BLaER1 (cell line): ENCODE measurements at regions not wholly inside any gene's neighbourhood (a gene's known extent, or its start where the extent isn't known, plus 50 kb on each side); places are given as distances from the start of the nearest gene placed in this dataset.
"Not testable (repeated sequence)": the region's sequence is repeated elsewhere in the genome, so short reads cannot be mapped to it uniquely, and the experiment has no call there.

Source experiments
- H3K27ac ChIP-seq: shearing (Covaris generic); formaldehyde crosslinking; 2 replicates; pipeline ENCODE4 v1.8.1; 2022
- H3K27me3 ChIP-seq: shearing (Covaris generic); formaldehyde crosslinking; 2 replicates; pipeline ENCODE4 v1.8.1; 2022
- H3K36me3 ChIP-seq: shearing (Covaris generic); formaldehyde crosslinking; 2 replicates; pipeline ENCODE4 v1.8.1; 2022
- H3K4me1 ChIP-seq: shearing (Covaris generic); formaldehyde crosslinking; 2 replicates; pipeline ENCODE4 v1.8.1; 2022
- H3K4me2 ChIP-seq: shearing (Covaris generic); formaldehyde crosslinking; 2 replicates; pipeline ENCODE4 v1.8.1; 2022
- H3K4me3 ChIP-seq: shearing (Covaris generic); formaldehyde crosslinking; 2 replicates; pipeline ENCODE4 v1.8.1; 2022
- H3K9ac ChIP-seq: shearing (Covaris generic); formaldehyde crosslinking; 2 replicates; pipeline ENCODE4 v1.8.1; 2022
- H3K9me3 ChIP-seq: shearing (Covaris generic); formaldehyde crosslinking; 2 replicates; pipeline ENCODE4 v1.8.1; 2022
- H4K20me1 ChIP-seq: shearing (Covaris generic); formaldehyde crosslinking; 2 replicates; pipeline ENCODE4 v1.8.1; 2022
- Cebpa-rat ChIP-seq: shearing (Covaris generic); IDR thresholded peaks from 2 replicates; pipeline ENCODE4 v1.8.1; 2022

DNA sequence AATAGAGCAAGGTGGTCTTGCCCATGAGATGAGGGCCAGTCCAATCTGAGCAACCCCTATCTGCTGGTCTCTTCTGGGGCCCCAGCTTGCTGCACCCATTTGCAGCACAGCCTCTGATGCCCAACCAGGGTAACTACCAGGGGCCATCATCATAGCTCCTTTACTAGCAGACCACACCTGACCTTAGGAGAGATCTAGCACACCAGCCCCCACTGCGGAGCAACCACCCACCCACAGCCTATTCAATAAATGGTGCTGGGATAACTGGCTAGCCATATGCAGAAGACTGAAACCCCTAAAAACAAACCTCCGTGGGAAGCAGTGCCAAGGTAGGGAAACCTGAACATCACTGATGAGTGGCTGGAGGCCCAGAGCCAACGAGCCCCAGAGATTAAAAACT is 196.1 kb upstream of the RBBP8 start:
- no peaks in the 10 kb centered on the region for H3K36me3 ChIP-seq
- 0 out of 2 replicates have a peak, but pooled peaks cover 6% of the 10 kb centered on the region for H3K4me1 ChIP-seq
- no peak overlapping the region for H3K4me3 ChIP-seq
- H3K27me3 ChIP-seq, result no peaks in the 10 kb centered on the region
- no peak overlapping the region for H3K9ac ChIP-seq
- no peak overlapping the region for H3K4me2 ChIP-seq
- no peaks in the 10 kb centered on the region for H3K9me3 ChIP-seq
- H4K20me1 ChIP-seq, result no peaks in the 10 kb centered on the region
- H3K27ac ChIP-seq, result no peak overlapping the region
- no peak for TF ChIP-seq Cebpa-rat

DNA sequence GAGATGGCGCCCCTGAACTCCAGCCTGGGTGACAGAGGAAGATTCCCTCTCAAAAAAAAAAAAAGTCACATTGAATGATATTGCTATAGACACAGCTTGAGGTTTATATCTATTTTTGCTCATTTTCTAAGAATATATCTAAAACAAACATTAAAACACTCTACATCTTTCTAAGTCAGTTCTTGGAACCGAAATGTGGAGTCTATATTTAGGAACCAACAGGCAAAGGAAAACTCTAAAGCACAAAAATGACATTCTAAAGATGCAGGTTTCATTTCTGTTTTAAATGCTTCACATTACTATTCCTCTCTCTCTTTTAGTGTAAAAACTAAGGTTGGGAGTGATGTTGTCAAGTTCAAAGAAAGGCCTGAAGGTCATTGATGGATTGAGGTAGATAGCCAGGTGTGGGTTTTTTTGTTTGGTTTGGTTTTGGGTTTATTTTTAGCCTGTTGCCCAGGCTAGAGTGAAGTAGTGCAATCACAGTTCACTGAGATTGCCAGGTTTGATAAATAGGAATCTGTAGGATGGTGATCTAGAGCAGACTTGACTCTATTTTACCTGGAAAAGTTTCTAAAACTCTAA is 194.0 kb upstream of the RBBP8 start:
- Histone ChIP-seq H3K4me3 (no peak overlapping the region), H3K9ac (no peak overlapping the region), H3K36me3 (no peaks in the 10 kb centered on the region), H3K4me1 (0 out of 2 replicates have a peak, but pooled peaks cover 6% of the 10 kb centered on the region), H3K9me3 (no peaks in the 10 kb centered on the region), H4K20me1 (no peaks in the 10 kb centered on the region), H3K4me2 (no peak overlapping the region), H3K27me3 (no peaks in the 10 kb centered on the region), H3K27ac (no peak overlapping the region)
- no peak for TF ChIP-seq Cebpa-rat

DNA sequence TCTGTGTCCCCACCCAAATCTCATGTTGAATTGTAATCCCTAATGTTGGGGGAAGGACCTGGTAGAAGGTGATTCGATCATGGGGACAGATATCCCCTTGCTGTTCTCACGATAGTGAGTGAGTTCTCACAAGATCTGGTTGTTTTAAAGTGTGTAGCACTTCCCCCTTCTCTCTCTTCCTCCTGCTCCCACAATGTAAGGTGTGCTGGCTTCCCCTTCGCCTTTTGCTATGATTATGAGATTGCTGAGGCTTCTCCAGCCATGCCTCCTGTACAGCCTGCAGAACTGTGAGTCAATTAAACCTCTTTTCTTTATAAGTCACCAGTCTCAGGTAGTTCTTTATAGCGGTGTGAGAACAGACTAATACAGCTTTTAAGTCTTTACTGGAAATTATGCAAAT is 193.3 kb upstream of the RBBP8 start:
- Histone ChIP-seq H3K36me3 (no peaks in the 10 kb centered on the region), H3K4me3 (no peak overlapping the region), H4K20me1 (no peaks in the 10 kb centered on the region), H3K4me1 (0 out of 2 replicates have a peak, but pooled peaks cover 6% of the 10 kb centered on the region), H3K27me3 (no peaks in the 10 kb centered on the region), H3K9me3 (no peaks in the 10 kb centered on the region), H3K27ac (no peak overlapping the region), H3K4me2 (no peak overlapping the region), H3K9ac (no peak overlapping the region)
- no peak for TF ChIP-seq Cebpa-rat

DNA sequence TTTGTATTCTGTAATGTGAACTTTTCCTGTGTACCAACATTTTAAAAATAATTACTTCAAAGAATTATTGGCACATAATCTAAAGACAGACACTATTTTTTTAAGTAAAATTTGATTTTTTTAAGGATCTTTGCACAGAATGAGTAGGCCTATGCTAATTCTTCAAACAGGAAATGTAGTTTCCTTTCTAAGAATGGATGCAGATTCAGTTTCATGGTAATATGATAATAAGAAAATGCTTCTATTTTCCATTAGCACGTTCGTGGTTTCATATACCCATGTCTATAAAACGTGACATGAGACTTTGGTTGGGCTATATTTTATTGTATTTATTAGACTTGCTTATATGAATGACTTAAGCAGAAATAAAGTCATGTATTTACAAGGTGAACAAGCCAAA is 191.8 kb upstream of the RBBP8 start:
- no peak overlapping the region for H3K27ac ChIP-seq
- 0 out of 2 replicates have a peak, but pooled peaks cover 6% of the 10 kb centered on the region for H3K4me1 ChIP-seq

DNA sequence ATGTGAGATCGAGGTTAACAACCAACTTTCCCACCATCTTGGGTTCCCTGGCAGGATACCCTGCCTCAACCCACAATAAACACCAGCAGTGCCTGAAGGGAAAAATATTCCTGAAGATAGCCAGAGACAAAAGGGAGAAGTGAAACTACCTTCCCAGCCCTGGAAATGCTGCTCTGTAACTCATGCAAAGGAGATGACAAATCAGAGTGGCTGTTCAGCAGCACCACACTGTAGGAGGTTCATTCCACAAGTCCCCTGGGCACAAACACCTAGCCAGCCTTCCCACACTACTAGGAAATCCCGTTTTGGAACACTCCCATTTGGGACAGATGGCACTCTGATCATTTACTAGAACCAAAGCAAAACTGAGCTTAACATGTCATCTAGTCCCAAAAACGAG is 190.7 kb upstream of the RBBP8 start:
- TF ChIP-seq Cebpa-rat, result no peak
- Histone ChIP-seq H3K36me3 (no peaks in the 10 kb centered on the region), H4K20me1 (no peaks in the 10 kb centered on the region)

More for the DNA sequence above, 191.8 kb upstream of the RBBP8 start:
- no peaks in the 10 kb centered on the region for H3K36me3 ChIP-seq
- no peak overlapping the region for H3K4me2 ChIP-seq
- no peaks in the 10 kb centered on the region for H3K9me3 ChIP-seq
- no peak for TF ChIP-seq Cebpa-rat
- no peak overlapping the region for H3K9ac ChIP-seq
- H3K4me3 ChIP-seq, result no peak overlapping the region
- H4K20me1 ChIP-seq, result no peaks in the 10 kb centered on the region
- H3K27me3 ChIP-seq, result no peaks in the 10 kb centered on the region

DNA sequence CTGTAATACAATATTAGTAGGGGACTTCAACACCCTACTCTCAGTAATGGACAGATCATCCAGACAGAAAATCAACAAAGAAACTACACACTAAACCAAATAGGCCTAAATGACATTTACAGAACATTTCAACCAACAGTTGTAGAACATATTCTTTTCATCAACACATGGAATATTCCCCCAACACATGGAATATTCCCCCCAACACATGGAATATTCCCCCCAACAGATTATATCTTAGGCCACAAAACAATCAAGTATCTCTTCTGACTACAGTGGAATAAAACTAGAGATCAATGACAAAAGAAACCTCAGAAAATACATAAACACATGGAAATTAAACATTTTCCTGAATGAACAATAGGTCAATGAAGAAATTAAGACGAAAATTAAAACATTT is 187.2 kb upstream of the RBBP8 start:
- Histone ChIP-seq H3K4me2 (no peak overlapping the region), H3K9me3 (no peaks in the 10 kb centered on the region), H3K4me1 (0 out of 2 replicates have a peak, but pooled peaks cover 6% of the 10 kb centered on the region), H3K4me3 (no peak overlapping the region), H3K27ac (no peak overlapping the region), H4K20me1 (no peaks in the 10 kb centered on the region), H3K36me3 (no peaks in the 10 kb centered on the region), H3K27me3 (no peaks in the 10 kb centered on the region), H3K9ac (no peak overlapping the region)
- no peak for TF ChIP-seq Cebpa-rat

More for the DNA sequence above, 190.7 kb upstream of the RBBP8 start:
- H3K27me3 ChIP-seq, result no peaks in the 10 kb centered on the region
- H3K4me2 ChIP-seq, result no peak overlapping the region
- no peak overlapping the region for H3K27ac ChIP-seq
- no peaks in the 10 kb centered on the region for H3K9me3 ChIP-seq
- no peak overlapping the region for H3K4me3 ChIP-seq
- H3K4me1 ChIP-seq, result 0 out of 2 replicates have a peak, but pooled peaks cover 6% of the 10 kb centered on the region
- no peak overlapping the region for H3K9ac ChIP-seq

DNA sequence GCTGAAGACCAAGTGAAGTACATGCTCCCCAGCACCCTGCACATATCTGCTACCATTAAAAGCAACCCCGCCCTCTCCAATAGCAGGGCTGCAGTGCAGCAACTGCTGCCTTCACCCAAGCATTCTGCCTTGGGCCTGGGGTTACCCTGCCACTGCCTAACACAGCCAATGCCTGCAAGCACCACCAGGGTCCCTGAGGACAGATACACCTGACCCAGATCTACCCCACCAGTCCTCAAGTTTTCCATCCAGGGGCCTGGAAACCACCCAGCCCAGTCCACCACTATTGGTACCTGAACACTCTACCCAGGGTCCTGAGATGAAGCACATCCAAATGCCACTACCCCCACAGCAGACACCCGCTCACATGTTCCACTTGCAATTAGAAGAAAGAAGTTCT is 181.1 kb upstream of the RBBP8 start:
- Histone ChIP-seq H3K9ac (no peak overlapping the region), H3K27ac (no peak overlapping the region), H3K4me2 (no peak overlapping the region), H3K4me3 (no peak overlapping the region), H3K27me3 (no peaks in the 10 kb centered on the region), H3K9me3 (no peaks in the 10 kb centered on the region), H4K20me1 (no peaks in the 10 kb centered on the region), H3K4me1 (no peaks in the 10 kb centered on the region), H3K36me3 (no peaks in the 10 kb centered on the region)
- TF ChIP-seq Cebpa-rat, result no peak

DNA sequence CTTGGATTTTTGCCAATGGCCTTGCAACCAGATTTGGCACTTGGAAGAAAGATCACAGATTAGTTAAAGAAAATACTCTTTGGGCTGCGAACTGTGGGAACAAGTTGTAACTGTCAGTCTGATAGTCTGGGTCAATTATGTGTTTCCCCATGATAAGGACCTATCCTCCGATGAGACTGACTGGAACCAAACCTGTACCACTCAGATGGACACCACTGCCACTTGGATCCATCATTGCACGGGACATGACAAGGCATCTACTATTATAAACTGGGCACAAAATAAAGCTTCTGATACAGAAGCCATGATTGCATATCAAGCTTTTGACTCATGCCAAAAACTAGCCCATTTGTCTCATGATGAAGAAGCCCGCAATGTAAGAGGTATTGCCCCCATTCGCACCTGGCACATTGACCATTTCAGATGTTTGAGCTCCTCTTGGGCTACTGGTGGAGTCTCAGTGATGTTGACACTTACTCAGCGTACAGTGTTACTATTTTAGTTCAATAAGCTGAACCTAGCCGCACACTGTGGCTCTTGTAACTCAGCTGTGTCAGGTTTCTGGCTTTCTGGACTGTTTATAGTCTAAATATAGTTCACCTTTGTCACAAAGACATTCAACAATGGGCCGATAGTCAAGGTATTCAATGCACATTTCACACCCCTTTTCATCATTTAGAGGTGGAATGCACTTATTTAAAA is 179.8 kb upstream of the RBBP8 start:
- H3K9me3 ChIP-seq, result no peaks in the 10 kb centered on the region
- no peak overlapping the region for H3K4me3 ChIP-seq
- no peaks in the 10 kb centered on the region for H3K4me1 ChIP-seq
- no peak for TF ChIP-seq Cebpa-rat
- H3K4me2 ChIP-seq, result no peak overlapping the region
- H3K9ac ChIP-seq, result no peak overlapping the region
- no peak overlapping the region for H3K27ac ChIP-seq
- no peaks in the 10 kb centered on the region for H3K27me3 ChIP-seq
- no peaks in the 10 kb centered on the region for H3K36me3 ChIP-seq
- no peaks in the 10 kb centered on the region for H4K20me1 ChIP-seq

DNA sequence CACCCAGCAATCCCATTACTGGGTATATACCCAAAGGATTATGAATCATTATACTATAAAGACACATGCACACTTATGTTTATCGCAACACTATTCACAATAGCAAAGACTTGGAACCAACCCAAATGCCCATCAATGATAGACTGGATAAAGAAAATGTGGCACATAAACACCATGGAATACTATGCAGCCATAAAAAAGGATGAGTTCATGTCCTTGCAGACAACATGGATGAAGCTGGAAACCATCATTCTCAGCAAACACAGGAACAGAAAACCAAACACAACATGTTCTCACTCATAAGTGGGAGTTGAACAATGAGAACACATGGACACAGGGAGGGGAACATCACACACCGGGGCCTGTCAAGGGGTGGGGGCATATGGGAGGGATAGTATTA is 169.1 kb upstream of the RBBP8 start:
- H3K4me3 ChIP-seq, H4K20me1 ChIP-seq, H3K4me1 ChIP-seq, H3K4me2 ChIP-seq, H3K27ac ChIP-seq, H3K27me3 ChIP-seq, H3K9me3 ChIP-seq, H3K9ac ChIP-seq, H3K36me3 ChIP-seq: not testable (repeated sequence)

DNA sequence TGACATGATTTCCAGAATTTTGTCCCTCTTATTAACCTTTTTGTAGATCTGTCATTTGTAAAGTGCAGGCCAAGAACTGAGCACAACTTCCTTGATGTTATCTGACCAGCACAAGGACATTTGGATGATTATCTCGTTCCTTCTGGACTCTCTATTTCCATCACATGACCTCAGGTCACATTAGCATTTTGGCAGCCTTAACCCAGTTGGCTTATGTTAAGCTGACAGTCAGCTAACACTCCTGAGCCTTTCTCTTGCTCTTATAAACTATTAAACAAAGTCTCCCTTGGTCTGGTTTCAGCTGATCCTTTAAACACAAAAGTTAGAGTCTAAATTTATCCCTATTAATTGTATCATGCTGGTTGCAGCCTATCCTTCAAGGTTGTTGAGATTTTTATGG is 167.2 kb upstream of the RBBP8 start:
- H3K9me3 ChIP-seq, result peaks cover 4% of the 10 kb centered on the region; the same call in 1 of the 2 replicates
- no peaks in the 10 kb centered on the region for H3K4me1 ChIP-seq
- TF ChIP-seq Cebpa-rat, result no peak
- H3K27ac ChIP-seq, result no peak overlapping the region
- no peak overlapping the region for H3K4me2 ChIP-seq
- no peaks in the 10 kb centered on the region for H3K27me3 ChIP-seq
- H4K20me1 ChIP-seq, result no peaks in the 10 kb centered on the region
- no peak overlapping the region for H3K4me3 ChIP-seq
- H3K36me3 ChIP-seq, result no peaks in the 10 kb centered on the region
- no peak overlapping the region for H3K9ac ChIP-seq

DNA sequence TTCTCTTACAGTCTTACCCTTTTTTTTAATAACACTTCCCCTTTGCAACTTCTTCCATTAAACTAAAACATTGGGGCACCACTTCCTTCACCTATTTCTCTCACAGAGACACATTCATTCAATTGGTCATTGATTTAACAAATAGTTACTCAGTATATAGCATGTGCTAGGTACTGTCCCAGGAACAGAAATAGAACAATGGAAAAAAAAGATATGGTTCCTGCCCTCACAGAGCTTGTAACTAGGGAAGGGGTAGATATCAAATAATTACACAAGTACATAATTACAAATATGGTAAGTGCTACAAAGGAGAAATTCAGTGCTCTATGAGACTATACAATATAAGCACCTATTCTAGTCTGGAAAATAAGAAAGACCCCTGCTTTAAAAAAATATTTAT is 165.5 kb upstream of the RBBP8 start:
- H4K20me1 ChIP-seq, result no peaks in the 10 kb centered on the region
- no peaks in the 10 kb centered on the region for H3K4me1 ChIP-seq
- H3K36me3 ChIP-seq, result no peaks in the 10 kb centered on the region
- no peaks in the 10 kb centered on the region for H3K27me3 ChIP-seq
- no peak overlapping the region for H3K9ac ChIP-seq
- H3K4me2 ChIP-seq, result no peak overlapping the region
- no peak overlapping the region for H3K27ac ChIP-seq
- H3K9me3 ChIP-seq, result peaks cover 7% of the 10 kb centered on the region; the same call in 1 of the 2 replicates
- no peak overlapping the region for H3K4me3 ChIP-seq
- no peak for TF ChIP-seq Cebpa-rat
